ENCODE measurements at regions not wholly inside any gene's neighbourhood (a gene's known extent, or its start where the extent isn't known, plus 50 kb on each side); places are given as distances from the start of the nearest gene placed in this dataset.

DNA sequence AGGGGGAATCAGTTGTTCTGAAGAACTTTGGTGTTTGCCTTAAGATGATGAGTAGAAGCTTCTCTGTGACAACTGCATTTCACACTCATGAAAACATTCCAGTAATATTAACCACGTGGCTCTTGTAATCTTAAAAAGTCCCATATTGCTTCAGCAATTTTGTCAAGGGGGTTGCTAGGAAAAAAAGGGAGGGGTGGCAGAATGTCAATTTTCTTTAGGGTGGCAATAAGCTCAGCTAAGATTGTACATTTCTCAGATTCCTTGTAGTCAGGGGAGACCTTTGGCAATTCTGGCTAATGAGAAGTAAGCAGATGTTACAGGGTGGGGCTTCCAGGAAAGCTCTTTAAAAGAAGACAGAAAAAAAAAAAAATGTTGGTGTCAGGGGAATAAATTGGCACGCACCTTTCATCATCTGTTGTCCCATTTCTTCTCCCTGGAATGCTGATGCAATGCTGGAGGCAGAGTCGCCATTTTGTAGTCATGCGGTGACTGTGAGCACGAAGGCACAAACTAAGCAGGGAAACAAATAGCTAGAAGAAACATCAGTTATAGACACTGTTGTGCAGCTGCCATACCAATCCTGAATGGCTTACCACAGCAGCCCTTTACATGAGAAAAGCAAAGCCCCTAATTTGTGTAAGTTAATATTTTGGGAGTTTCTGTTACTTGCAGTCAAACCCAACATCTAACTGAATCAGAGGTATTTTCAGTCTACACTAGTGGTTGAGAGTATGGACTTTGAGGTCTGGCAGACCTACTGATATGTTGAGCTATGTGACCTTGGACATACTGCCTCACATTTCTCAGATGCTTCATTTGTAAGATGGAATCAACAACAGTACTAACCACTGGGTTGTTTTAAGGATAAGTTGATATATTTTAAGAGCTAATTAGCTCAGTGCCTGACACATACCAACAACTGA, 56.1 kb upstream of the MRPS6 start:
- Histone ChIP-seq H3K4me1 (ENCODE audit: insufficient read depth) (peaks cover 2% of the 10 kb centered on the region), H3K9me2 (ENCODE audit: insufficient read depth) (peaks cover 4% of the 10 kb centered on the region; the same call in 1 of the 2 replicates), H3F3A (replicated peaks; ENCODE audit: low read depth) (no peaks in the 10 kb centered on the region), H3K27me3 (ENCODE audit: insufficient read depth) (no peaks in the 10 kb centered on the region), H4K20me1 (replicated peaks; ENCODE audit: insufficient read depth) (no peaks in the 10 kb centered on the region), H3K27ac (ENCODE audit: low read depth) (no peak overlapping the region), H3K79me2 (replicated peaks; ENCODE audit: insufficient read depth) (no peaks in the 10 kb centered on the region), H3K4me2 (no peak overlapping the region), H2AFZ (no peak overlapping the region), H3K4me3 (no peak overlapping the region), H3K36me3 (ENCODE audit: insufficient read depth) (no peaks in the 10 kb centered on the region)
- peaks cover 6% of the 10 kb centered on the region for H3K27me3 Mint-ChIP-seq (ENCODE audit: insufficient read depth, low read depth, poor library complexity)
- H3K4me1 Mint-ChIP-seq, result peaks cover 7% of the 10 kb centered on the region
- peaks cover 11% of the 10 kb centered on the region for H3K9me3 Mint-ChIP-seq
- H3K36me3 Mint-ChIP-seq (ENCODE audit: low read depth), result 0 out of 3 replicates have a peak, but pooled peaks cover 5% of the 10 kb centered on the region
- no peak for DNase-seq (ENCODE audit: low spot score)
- no peak for ATAC-seq
- H3K4me3 Mint-ChIP-seq, result no peak overlapping the region
- no peak for TF ChIP-seq JUNB (IDR thresholded peaks at IDR 0.05; ENCODE audit: unreplicated experiment)
- no peak for TF ChIP-seq EZH2phosphoT487 (IDR thresholded peaks at IDR 0.05; ENCODE audit: unreplicated experiment)
- no peak for TF ChIP-seq EZH2 (IDR thresholded peaks at IDR 0.05; ENCODE audit: low read depth, unreplicated experiment)
- TF ChIP-seq ZNF114 (CRISPR knock-in tag; IDR thresholded peaks at IDR 0.05), result no peak
- TF ChIP-seq, protein P1, sequence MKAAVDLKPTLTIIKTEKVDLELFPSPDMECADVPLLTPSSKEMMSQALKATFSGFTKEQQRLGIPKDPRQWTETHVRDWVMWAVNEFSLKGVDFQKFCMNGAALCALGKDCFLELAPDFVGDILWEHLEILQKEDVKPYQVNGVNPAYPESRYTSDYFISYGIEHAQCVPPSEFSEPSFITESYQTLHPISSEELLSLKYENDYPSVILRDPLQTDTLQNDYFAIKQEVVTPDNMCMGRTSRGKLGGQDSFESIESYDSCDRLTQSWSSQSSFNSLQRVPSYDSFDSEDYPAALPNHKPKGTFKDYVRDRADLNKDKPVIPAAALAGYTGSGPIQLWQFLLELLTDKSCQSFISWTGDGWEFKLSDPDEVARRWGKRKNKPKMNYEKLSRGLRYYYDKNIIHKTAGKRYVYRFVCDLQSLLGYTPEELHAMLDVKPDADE (IDR thresholded peaks at IDR 0.05), result no peak
- TF ChIP-seq POLR2AphosphoS5 (IDR thresholded peaks at IDR 0.05; ENCODE audit: low read depth), result no peak
- no peak for TF ChIP-seq STAT1 (IDR thresholded peaks at IDR 0.05; ENCODE audit: unreplicated experiment)
- TF ChIP-seq, protein P2, sequence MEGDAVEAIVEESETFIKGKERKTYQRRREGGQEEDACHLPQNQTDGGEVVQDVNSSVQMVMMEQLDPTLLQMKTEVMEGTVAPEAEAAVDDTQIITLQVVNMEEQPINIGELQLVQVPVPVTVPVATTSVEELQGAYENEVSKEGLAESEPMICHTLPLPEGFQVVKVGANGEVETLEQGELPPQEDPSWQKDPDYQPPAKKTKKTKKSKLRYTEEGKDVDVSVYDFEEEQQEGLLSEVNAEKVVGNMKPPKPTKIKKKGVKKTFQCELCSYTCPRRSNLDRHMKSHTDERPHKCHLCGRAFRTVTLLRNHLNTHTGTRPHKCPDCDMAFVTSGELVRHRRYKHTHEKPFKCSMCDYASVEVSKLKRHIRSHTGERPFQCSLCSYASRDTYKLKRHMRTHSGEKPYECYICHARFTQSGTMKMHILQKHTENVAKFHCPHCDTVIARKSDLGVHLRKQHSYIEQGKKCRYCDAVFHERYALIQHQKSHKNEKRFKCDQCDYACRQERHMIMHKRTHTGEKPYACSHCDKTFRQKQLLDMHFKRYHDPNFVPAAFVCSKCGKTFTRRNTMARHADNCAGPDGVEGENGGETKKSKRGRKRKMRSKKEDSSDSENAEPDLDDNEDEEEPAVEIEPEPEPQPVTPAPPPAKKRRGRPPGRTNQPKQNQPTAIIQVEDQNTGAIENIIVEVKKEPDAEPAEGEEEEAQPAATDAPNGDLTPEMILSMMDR (conservative IDR thresholded peaks at IDR 0.05; ENCODE audit: low read depth in 2 of 2), result no peak
- TF ChIP-seq, protein P3, sequence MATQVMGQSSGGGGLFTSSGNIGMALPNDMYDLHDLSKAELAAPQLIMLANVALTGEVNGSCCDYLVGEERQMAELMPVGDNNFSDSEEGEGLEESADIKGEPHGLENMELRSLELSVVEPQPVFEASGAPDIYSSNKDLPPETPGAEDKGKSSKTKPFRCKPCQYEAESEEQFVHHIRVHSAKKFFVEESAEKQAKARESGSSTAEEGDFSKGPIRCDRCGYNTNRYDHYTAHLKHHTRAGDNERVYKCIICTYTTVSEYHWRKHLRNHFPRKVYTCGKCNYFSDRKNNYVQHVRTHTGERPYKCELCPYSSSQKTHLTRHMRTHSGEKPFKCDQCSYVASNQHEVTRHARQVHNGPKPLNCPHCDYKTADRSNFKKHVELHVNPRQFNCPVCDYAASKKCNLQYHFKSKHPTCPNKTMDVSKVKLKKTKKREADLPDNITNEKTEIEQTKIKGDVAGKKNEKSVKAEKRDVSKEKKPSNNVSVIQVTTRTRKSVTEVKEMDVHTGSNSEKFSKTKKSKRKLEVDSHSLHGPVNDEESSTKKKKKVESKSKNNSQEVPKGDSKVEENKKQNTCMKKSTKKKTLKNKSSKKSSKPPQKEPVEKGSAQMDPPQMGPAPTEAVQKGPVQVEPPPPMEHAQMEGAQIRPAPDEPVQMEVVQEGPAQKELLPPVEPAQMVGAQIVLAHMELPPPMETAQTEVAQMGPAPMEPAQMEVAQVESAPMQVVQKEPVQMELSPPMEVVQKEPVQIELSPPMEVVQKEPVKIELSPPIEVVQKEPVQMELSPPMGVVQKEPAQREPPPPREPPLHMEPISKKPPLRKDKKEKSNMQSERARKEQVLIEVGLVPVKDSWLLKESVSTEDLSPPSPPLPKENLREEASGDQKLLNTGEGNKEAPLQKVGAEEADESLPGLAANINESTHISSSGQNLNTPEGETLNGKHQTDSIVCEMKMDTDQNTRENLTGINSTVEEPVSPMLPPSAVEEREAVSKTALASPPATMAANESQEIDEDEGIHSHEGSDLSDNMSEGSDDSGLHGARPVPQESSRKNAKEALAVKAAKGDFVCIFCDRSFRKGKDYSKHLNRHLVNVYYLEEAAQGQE (IDR thresholded peaks at IDR 0.05; ENCODE audit: unreplicated experiment), result no peak
- no peak for TF ChIP-seq CREB1 (CRISPR knock-in tag; IDR thresholded peaks at IDR 0.05; ENCODE audit: low read depth)
- TF ChIP-seq, protein P4, sequence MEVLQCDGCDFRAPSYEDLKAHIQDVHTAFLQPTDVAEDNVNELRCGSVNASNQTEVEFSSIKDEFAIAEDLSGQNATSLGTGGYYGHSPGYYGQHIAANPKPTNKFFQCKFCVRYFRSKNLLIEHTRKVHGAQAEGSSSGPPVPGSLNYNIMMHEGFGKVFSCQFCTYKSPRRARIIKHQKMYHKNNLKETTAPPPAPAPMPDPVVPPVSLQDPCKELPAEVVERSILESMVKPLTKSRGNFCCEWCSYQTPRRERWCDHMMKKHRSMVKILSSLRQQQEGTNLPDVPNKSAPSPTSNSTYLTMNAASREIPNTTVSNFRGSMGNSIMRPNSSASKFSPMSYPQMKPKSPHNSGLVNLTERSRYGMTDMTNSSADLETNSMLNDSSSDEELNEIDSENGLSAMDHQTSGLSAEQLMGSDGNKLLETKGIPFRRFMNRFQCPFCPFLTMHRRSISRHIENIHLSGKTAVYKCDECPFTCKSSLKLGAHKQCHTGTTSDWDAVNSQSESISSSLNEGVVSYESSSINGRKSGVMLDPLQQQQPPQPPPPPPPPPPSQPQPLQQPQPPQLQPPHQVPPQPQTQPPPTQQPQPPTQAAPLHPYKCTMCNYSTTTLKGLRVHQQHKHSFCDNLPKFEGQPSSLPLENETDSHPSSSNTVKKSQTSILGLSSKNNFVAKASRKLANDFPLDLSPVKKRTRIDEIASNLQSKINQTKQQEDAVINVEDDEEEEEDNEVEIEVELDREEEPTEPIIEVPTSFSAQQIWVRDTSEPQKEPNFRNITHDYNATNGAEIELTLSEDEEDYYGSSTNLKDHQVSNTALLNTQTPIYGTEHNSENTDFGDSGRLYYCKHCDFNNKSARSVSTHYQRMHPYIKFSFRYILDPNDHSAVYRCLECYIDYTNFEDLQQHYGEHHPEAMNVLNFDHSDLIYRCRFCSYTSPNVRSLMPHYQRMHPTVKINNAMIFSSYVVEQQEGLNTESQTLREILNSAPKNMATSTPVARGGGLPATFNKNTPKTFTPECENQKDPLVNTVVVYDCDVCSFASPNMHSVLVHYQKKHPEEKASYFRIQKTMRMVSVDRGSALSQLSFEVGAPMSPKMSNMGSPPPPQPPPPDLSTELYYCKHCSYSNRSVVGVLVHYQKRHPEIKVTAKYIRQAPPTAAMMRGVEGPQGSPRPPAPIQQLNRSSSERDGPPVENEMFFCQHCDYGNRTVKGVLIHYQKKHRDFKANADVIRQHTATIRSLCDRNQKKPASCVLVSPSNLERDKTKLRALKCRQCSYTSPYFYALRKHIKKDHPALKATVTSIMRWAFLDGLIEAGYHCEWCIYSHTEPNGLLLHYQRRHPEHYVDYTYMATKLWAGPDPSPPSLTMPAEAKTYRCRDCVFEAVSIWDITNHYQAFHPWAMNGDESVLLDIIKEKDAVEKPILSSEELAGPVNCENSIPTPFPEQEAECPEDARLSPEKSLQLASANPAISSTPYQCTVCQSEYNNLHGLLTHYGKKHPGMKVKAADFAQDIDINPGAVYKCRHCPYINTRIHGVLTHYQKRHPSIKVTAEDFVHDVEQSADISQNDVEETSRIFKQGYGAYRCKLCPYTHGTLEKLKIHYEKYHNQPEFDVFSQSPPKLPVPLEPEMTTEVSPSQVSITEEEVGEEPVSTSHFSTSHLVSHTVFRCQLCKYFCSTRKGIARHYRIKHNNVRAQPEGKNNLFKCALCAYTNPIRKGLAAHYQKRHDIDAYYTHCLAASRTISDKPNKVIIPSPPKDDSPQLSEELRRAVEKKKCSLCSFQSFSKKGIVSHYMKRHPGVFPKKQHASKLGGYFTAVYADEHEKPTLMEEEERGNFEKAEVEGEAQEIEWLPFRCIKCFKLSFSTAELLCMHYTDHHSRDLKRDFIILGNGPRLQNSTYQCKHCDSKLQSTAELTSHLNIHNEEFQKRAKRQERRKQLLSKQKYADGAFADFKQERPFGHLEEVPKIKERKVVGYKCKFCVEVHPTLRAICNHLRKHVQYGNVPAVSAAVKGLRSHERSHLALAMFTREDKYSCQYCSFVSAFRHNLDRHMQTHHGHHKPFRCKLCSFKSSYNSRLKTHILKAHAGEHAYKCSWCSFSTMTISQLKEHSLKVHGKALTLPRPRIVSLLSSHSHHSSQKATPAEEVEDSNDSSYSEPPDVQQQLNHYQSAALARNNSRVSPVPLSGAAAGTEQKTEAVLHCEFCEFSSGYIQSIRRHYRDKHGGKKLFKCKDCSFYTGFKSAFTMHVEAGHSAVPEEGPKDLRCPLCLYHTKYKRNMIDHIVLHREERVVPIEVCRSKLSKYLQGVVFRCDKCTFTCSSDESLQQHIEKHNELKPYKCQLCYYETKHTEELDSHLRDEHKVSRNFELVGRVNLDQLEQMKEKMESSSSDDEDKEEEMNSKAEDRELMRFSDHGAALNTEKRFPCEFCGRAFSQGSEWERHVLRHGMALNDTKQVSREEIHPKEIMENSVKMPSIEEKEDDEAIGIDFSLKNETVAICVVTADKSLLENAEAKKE (CRISPR knock-in tag; IDR thresholded peaks at IDR 0.05), result no peak
- no peak for TF ChIP-seq ZNF331 (CRISPR knock-in tag; IDR thresholded peaks at IDR 0.05; ENCODE audit: low read depth)
- TF ChIP-seq NANOG (IDR thresholded peaks at IDR 0.05; ENCODE audit: borderline replicate concordance), result no peak
- H3K27ac Mint-ChIP-seq, result no peak overlapping the region

All from GM23338 (cell line).